RWPE2 (cell line): ENCODE measurements at regions not wholly inside any gene's neighbourhood (a gene's known extent, or its start where the extent isn't known, plus 50 kb on each side); places are given as distances from the start of the nearest gene placed in this dataset.

Experiments used
- ATAC-seq: fragments of 200-7000 bp; cut with Tn5 transposase; 3 replicates; pipeline ENCODE4 v1.9.1; 2021; ENCODE audit warnings: low read depth
- DNase-seq: peaks from one replicate; pipeline ENCODE4 v3.0.0-alpha.2; 2020; ENCODE audit warnings: low spot score
- H3K27ac ChIP-seq: fragments of 450-650 bp; 2 replicates; pipeline ENCODE4 v1.5.1; 2017; ENCODE audit warnings: mild to moderate bottlenecking; ENCODE audit not compliant: poor library complexity, severe bottlenecking
- H3K27me3 ChIP-seq: fragments of 250-450 bp; sonication (Bioruptor Pico); 2 replicates; pipeline ENCODE4 v1.5.1; 2021; ENCODE audit warnings: mild to moderate bottlenecking, moderate library complexity; ENCODE audit not compliant: insufficient read depth, poor library complexity, severe bottlenecking
- H3K36me3 ChIP-seq: fragments of 250-450 bp; sonication (Bioruptor Pico); 2 replicates; pipeline ENCODE4 v1.5.1; 2020; ENCODE audit warnings: low read depth, mild to moderate bottlenecking, moderate library complexity
- H3K4me1 ChIP-seq: fragments of 250-450 bp; sonication (Bioruptor Pico); 2 replicates; pipeline ENCODE4 v1.5.1; 2021; ENCODE audit warnings: mild to moderate bottlenecking, moderate library complexity; ENCODE audit not compliant: insufficient read depth, poor library complexity, severe bottlenecking
- H3K4me3 ChIP-seq: fragments of 250-450 bp; sonication (Bioruptor Pico); 2 replicates; pipeline ENCODE4 v1.5.1; 2021; ENCODE audit warnings: mild to moderate bottlenecking, moderate library complexity; ENCODE audit not compliant: severe bottlenecking
- H3K9me3 ChIP-seq: fragments of 250-450 bp; sonication (Bioruptor Pico); 2 replicates; pipeline ENCODE4 v1.5.1; 2021; ENCODE audit warnings: mild to moderate bottlenecking, moderate library complexity; ENCODE audit not compliant: severe bottlenecking
- TF ChIP-seq, protein P1 (sequence below): fragments of 450-650 bp; IDR thresholded peaks from one replicate; pipeline ENCODE4 v1.5.1; 2017; ENCODE audit warnings: mild to moderate bottlenecking, moderate library complexity; ENCODE audit not compliant: poor library complexity, severe bottlenecking

DNA sequence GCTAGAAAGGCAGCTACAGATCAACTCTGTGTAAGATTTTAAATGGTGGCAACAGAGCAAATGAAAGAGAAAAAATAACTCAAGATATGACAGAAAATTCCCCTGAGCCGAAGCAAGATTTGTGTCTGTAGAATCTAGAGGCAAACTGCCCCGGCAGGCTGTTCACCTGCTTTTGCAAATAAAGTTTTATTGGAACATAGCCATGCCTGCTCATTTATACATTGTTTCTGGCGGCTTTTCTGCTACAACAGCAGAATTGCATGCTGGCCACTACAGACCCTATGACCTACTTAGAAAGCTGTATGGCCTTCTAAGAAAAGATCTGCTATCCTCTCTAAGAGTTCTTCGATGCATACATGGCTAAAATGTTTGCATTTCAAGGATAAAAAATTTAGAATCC is 119.5 kb downstream of the SALL1 start:
- no peak for ATAC-seq
- Histone ChIP-seq H3K4me1 (no peaks in the 10 kb centered on the region), H3K27me3 (no peaks in the 10 kb centered on the region), H3K9me3 (no peaks in the 10 kb centered on the region), H3K36me3 (no peaks in the 10 kb centered on the region), H3K4me3 (no peak overlapping the region), H3K27ac (no peak overlapping the region)
- TF ChIP-seq, protein P1, sequence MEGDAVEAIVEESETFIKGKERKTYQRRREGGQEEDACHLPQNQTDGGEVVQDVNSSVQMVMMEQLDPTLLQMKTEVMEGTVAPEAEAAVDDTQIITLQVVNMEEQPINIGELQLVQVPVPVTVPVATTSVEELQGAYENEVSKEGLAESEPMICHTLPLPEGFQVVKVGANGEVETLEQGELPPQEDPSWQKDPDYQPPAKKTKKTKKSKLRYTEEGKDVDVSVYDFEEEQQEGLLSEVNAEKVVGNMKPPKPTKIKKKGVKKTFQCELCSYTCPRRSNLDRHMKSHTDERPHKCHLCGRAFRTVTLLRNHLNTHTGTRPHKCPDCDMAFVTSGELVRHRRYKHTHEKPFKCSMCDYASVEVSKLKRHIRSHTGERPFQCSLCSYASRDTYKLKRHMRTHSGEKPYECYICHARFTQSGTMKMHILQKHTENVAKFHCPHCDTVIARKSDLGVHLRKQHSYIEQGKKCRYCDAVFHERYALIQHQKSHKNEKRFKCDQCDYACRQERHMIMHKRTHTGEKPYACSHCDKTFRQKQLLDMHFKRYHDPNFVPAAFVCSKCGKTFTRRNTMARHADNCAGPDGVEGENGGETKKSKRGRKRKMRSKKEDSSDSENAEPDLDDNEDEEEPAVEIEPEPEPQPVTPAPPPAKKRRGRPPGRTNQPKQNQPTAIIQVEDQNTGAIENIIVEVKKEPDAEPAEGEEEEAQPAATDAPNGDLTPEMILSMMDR: no peak
- DNase-seq: no peak

DNA sequence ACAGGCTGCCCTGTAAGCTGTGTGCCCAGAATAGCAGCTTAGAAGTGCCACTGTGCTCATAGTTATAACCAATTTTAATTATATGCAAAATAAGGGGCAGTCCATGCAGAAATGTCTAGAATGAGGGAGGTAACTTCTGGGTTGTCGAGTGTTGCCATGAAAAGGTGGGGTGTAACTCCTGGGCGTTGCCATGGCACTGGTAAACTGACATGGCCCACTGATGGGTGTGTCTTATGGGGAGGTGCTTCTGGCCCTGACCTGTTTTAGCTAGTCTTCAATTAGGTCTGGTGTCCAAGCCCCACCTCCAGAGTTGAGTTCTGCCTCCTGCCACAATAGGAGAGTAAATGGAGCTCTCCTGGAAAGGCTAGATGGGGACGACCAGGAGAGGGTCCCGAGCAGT is 120.6 kb downstream of the SALL1 start:
- no peak for ATAC-seq
- TF ChIP-seq, protein P1: no peak

DNA sequence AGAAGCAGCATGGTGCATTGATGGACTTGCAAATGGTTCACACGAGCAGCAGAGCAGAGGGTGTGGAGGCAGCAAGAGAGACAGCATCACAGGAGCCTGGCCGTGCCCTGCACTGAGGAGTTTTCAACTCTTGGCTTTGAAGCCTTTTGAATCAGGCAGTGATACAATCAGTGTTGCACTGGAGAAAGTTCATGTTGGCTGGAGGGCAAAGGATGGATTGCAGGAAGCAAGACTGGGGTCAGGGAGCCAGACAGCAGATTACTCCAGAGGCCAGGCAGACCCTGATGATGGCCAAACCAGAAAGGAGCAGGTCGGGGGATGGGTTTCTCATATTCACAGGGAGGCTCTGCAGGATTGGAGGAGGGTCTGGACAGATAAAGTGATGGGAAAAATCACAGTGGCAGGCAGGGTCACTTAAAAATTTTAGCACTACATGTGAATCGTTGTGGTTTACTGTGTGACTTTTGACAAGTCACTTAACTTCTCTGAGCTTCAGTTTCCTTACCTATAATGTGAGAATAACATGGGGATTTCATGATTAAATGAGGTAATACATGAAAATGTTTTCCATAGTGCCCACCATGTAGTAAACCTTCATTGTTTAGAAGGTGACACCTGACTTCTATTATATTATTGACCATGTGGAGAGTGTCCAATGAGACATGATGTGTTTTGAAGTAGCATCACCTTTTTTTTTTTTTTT is 125.3 kb downstream of the SALL1 start:
- Histone ChIP-seq H3K4me1 (no peaks in the 10 kb centered on the region), H3K36me3 (no peaks in the 10 kb centered on the region), H3K4me3 (no peak overlapping the region), H3K27ac (no peak overlapping the region), H3K9me3 (no peaks in the 10 kb centered on the region), H3K27me3 (peaks cover 16% of the 10 kb centered on the region)
- TF ChIP-seq, protein P1: no peak
- ATAC-seq: no peak
- no peak for DNase-seq

More for the DNA sequence above, 120.6 kb downstream of the SALL1 start:
- Histone ChIP-seq H3K4me1 (no peaks in the 10 kb centered on the region), H3K27me3 (no peaks in the 10 kb centered on the region), H3K4me3 (no peak overlapping the region), H3K9me3 (no peaks in the 10 kb centered on the region), H3K36me3 (no peaks in the 10 kb centered on the region), H3K27ac (no peak overlapping the region)
- DNase-seq: no peak

DNA sequence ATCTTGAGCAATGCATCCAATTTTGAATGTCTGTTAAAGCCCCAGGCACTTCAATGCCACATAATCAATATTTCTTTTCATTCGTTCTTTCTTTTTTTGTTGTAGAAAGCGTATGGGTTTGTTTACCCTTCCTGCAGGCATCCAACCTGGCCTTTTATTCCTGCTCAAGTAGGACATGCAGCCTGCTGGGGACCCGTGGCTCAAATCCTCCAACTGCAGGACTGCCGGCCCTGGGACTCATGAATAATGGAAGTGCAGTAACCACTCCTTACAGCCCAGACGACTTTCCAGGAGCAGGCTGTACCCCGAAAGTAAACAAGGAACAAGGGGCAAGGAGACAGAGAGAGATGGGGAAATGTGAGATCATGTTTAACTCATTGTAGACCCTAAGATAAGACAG is 126.4 kb downstream of the SALL1 start:
- Histone ChIP-seq H3K4me1 (no peaks in the 10 kb centered on the region), H3K4me3 (no peak overlapping the region), H3K9me3 (no peaks in the 10 kb centered on the region), H3K36me3 (no peaks in the 10 kb centered on the region), H3K27ac (no peak overlapping the region), H3K27me3 (peaks cover 16% of the 10 kb centered on the region)
- ATAC-seq (no peak), DNase-seq (no peak)
- TF ChIP-seq, protein P1: no peak

DNA sequence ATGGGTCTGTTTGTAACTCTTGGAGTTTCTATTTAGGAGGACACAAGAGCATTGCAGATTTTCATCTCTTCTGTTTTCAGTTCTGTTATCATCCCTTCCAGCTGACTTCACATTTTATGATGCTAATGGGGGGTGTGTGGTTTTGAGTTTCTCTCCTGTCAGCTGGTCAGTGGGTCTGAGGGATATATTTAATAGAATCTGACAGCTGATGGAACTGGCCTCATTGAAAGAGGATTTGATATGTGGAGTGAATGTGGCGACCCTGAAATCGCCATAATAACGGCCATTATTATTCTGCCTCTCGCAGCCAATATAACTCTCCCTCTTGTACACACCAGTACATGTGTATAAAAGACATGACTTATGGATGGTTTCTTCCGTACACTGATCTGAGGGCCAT is 128.1 kb downstream of the SALL1 start:
- TF ChIP-seq, protein P1: no peak
- Histone ChIP-seq H3K36me3 (no peaks in the 10 kb centered on the region), H3K27me3 (peaks cover 16% of the 10 kb centered on the region), H3K4me3 (no peak overlapping the region), H3K27ac (no peak overlapping the region), H3K9me3 (no peaks in the 10 kb centered on the region), H3K4me1 (no peaks in the 10 kb centered on the region)
- ATAC-seq (no peak), DNase-seq (no peak)
